ENCODE measurements at regions not wholly inside any gene's neighbourhood (a gene's known extent, or its start where the extent isn't known, plus 50 kb on each side); places are given as distances from the start of the nearest gene placed in this dataset.

DNA sequence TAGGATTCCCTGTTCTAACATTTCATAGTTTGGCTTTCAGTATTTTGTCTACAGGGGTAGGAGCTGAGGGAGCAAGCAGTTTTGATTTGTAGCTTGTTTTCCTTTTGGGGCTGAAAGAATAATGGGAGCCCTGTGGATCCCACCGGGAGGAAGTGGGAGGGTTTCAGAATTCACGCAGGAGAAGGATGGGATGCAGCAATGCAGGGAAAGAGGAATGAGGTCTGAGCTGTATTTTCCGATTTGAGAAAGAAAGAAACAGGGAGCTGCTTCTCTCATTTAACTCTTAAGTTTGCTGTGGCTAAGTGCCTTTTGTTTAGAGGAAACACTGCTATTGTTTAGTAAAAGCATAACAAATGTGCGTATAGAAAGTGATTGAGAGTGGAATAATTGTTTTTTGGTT lies 141.0 kb downstream of the ADCYAP1 start:
- Histone ChIP-seq H3K9me3 (ENCODE audit: low read depth, low read length) (no peaks in the 10 kb centered on the region), H3K4me2 (ENCODE audit: insufficient read depth, low read length) (no peak overlapping the region), H3K36me3 (ENCODE audit: insufficient read depth, low read length) (no peaks in the 10 kb centered on the region), H3K27me3 (ENCODE audit: insufficient read depth, low read length) (no peaks in the 10 kb centered on the region), H3K79me2 (ENCODE audit: insufficient read depth, low read length) (no peaks in the 10 kb centered on the region), H2AFZ (ENCODE audit: low read length) (no peak overlapping the region), H3K4me3 (ENCODE audit: insufficient read depth, low read length) (no peak overlapping the region), H3K4me1 (ENCODE audit: insufficient read depth, low read length) (no peaks in the 10 kb centered on the region), H3K27ac (ENCODE audit: low read depth, low read length) (no peak overlapping the region), H4K20me1 (ENCODE audit: insufficient read depth, low read length) (no peaks in the 10 kb centered on the region)
- DNase-seq (ENCODE audit: insufficient read length, low spot score, missing footprints) = no peak
- TF ChIP-seq, protein P1, sequence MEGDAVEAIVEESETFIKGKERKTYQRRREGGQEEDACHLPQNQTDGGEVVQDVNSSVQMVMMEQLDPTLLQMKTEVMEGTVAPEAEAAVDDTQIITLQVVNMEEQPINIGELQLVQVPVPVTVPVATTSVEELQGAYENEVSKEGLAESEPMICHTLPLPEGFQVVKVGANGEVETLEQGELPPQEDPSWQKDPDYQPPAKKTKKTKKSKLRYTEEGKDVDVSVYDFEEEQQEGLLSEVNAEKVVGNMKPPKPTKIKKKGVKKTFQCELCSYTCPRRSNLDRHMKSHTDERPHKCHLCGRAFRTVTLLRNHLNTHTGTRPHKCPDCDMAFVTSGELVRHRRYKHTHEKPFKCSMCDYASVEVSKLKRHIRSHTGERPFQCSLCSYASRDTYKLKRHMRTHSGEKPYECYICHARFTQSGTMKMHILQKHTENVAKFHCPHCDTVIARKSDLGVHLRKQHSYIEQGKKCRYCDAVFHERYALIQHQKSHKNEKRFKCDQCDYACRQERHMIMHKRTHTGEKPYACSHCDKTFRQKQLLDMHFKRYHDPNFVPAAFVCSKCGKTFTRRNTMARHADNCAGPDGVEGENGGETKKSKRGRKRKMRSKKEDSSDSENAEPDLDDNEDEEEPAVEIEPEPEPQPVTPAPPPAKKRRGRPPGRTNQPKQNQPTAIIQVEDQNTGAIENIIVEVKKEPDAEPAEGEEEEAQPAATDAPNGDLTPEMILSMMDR (IDR thresholded peaks at IDR 0.05; ENCODE audit: extremely low read depth, low read depth, low read length) = no peak

DNA sequence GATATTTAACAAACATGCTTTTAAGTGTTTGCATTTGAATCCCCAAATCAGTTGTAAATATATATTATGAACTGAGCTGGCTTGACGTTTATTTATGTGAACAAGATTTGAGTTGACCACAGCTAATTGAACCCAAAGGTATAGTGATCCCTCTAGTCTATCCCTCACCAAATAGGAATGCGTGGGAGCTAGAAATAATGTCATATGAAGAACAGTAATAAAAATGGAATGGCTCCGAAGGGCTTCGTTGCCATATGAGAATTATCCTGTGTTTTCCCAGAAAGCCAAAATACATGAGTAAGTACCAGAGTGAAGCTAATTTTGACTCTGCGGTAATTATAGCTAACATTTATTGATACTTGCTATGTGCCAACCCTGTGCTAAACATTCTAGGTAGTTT lies 142.7 kb downstream of the ADCYAP1 start:
- Histone ChIP-seq H3K36me3 (ENCODE audit: insufficient read depth, low read length) (no peaks in the 10 kb centered on the region), H2AFZ (ENCODE audit: low read length) (no peak overlapping the region), H3K4me1 (ENCODE audit: insufficient read depth, low read length) (no peaks in the 10 kb centered on the region), H3K79me2 (ENCODE audit: insufficient read depth, low read length) (no peaks in the 10 kb centered on the region), H3K4me3 (ENCODE audit: insufficient read depth, low read length) (no peak overlapping the region), H3K27me3 (ENCODE audit: insufficient read depth, low read length) (no peaks in the 10 kb centered on the region), H3K27ac (ENCODE audit: low read depth, low read length) (no peak overlapping the region), H4K20me1 (ENCODE audit: insufficient read depth, low read length) (no peaks in the 10 kb centered on the region), H3K4me2 (ENCODE audit: insufficient read depth, low read length) (no peak overlapping the region), H3K9me3 (ENCODE audit: low read depth, low read length) (no peaks in the 10 kb centered on the region)
- no peak for DNase-seq (ENCODE audit: insufficient read length, low spot score, missing footprints)
- TF ChIP-seq, protein P1 (IDR thresholded peaks at IDR 0.05; ENCODE audit: extremely low read depth, low read depth, low read length) = no peak

DNA sequence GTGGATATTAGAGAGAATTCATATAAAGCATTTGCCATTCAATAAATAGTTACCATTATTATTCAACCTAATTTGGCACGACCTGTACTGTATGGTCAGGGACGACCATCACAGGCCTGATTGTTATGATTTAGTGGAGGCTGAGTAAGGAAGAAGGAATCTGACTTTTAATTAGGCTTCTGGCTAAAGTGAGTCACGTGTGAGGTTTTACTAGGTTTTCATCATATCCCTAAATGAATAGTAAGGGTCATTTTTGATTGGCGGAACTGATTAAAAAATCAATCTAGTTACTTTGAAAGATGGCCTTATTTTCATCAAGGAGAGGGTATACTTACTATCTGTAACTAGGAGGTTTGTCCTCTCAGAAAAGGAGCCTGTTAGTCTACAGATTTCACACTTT lies 143.4 kb downstream of the ADCYAP1 start:
- TF ChIP-seq, protein P1 (IDR thresholded peaks at IDR 0.05; ENCODE audit: extremely low read depth, low read depth, low read length) = no peak
- Histone ChIP-seq H3K79me2 (ENCODE audit: insufficient read depth, low read length) (no peaks in the 10 kb centered on the region), H3K9me3 (ENCODE audit: low read depth, low read length) (no peaks in the 10 kb centered on the region), H3K4me3 (ENCODE audit: insufficient read depth, low read length) (no peak overlapping the region), H3K27ac (ENCODE audit: low read depth, low read length) (no peak overlapping the region), H2AFZ (ENCODE audit: low read length) (no peak overlapping the region), H3K4me1 (ENCODE audit: insufficient read depth, low read length) (no peaks in the 10 kb centered on the region), H4K20me1 (ENCODE audit: insufficient read depth, low read length) (no peaks in the 10 kb centered on the region), H3K27me3 (ENCODE audit: insufficient read depth, low read length) (no peaks in the 10 kb centered on the region), H3K36me3 (ENCODE audit: insufficient read depth, low read length) (no peaks in the 10 kb centered on the region), H3K4me2 (ENCODE audit: insufficient read depth, low read length) (no peak overlapping the region)
- DNase-seq (ENCODE audit: insufficient read length, low spot score, missing footprints) = no peak

DNA sequence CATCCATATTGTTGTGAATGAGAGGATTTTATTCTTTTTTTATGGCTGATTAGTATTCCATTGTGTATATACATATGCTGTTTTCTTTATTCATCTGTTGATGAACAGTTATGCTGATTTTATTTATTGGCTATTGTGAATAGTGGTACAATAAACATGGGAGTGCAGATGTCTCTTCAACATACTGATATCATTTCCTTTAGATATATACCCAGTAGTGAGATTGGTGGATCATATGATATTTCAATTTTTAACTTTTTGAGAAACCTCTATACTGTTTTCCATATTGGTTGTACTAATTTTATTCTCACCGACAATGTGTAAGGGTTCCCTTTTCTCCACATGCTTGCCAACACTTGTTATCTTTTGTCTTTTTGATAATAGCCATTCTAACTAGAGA lies 144.5 kb downstream of the ADCYAP1 start:
- H3K4me2 ChIP-seq (ENCODE audit: insufficient read depth, low read length) = no peak overlapping the region
- TF ChIP-seq, protein P1 (IDR thresholded peaks at IDR 0.05; ENCODE audit: extremely low read depth, low read depth, low read length) = no peak
- H3K36me3 ChIP-seq (ENCODE audit: insufficient read depth, low read length) = no peaks in the 10 kb centered on the region

More for the DNA sequence above, 144.5 kb downstream of the ADCYAP1 start:
- H4K20me1 ChIP-seq (ENCODE audit: insufficient read depth, low read length) = no peaks in the 10 kb centered on the region
- no peak for DNase-seq (ENCODE audit: insufficient read length, low spot score, missing footprints)
- no peak overlapping the region for H2AFZ ChIP-seq (ENCODE audit: low read length)
- H3K4me1 ChIP-seq (ENCODE audit: insufficient read depth, low read length) = no peaks in the 10 kb centered on the region
- no peaks in the 10 kb centered on the region for H3K9me3 ChIP-seq (ENCODE audit: low read depth, low read length)
- no peak overlapping the region for H3K27ac ChIP-seq (ENCODE audit: low read depth, low read length)
- no peaks in the 10 kb centered on the region for H3K27me3 ChIP-seq (ENCODE audit: insufficient read depth, low read length)
- no peak overlapping the region for H3K4me3 ChIP-seq (ENCODE audit: insufficient read depth, low read length)
- no peaks in the 10 kb centered on the region for H3K79me2 ChIP-seq (ENCODE audit: insufficient read depth, low read length)

Measured in osteoblast (primary cell).